PC-3 (cell line): ENCODE measurements at regions not wholly inside any gene's neighbourhood (a gene's known extent, or its start where the extent isn't known, plus 50 kb on each side); places are given as distances from the start of the nearest gene placed in this dataset.

Source experiments
- ATAC-seq: fragments of 200-7000 bp; cut with Tn5 transposase; 2 replicates; pipeline ENCODE4 v1.9.1; 2020; ENCODE audit warnings: mild to moderate bottlenecking, moderate library complexity
- BruUV-seq: library from RNA; stranded (reverse); fragments of 400-500 nt; replicated peaks from 2 replicates; lab custom pipeline; 2021; lab: Mats Ljungman, UMichigan
- CTCF ChIA-PET: fragments of 300-600 bp; sonication (Branson Sonifier 250); formaldehyde crosslinking; loops from one replicate; lab custom pipeline; 2022; ENCODE audit warnings: antibody characterized with exemption; lab: Charles Lee
- POLR2A ChIA-PET: fragments of 300-600 bp; sonication (Branson Sonifier 250); formaldehyde crosslinking; loops from one replicate; lab custom pipeline; 2022; ENCODE audit warnings: antibody characterized with exemption; ENCODE audit not compliant: unreplicated experiment; lab: Charles Lee
- DNase-seq: peaks from one replicate; pipeline ENCODE4 v3.0.0-alpha.2; 2015
- H2AFZ ChIP-seq: fragments of 300-600 bp; sonication (generic); 2 replicates; pipeline ENCODE4 v1.6.0; 2016; ENCODE audit warnings: antibody characterized with exemption, low read length
- H3F3A ChIP-seq: fragments of 300-600 bp; sonication (generic); one replicate; pipeline ENCODE4 v1.6.0; 2017; ENCODE audit warnings: antibody characterized with exemption, low read length, control low read depth, mild to moderate bottlenecking; ENCODE audit not compliant: unreplicated experiment
- H3K27ac ChIP-seq: fragments of 300-600 bp; sonication (generic); 2 replicates; pipeline ENCODE4 v1.5.1; 2016; ENCODE audit warnings: mild to moderate bottlenecking, low read length
- H3K27me3 ChIP-seq: fragments of 300-600 bp; sonication (generic); 2 replicates; pipeline ENCODE4 v1.6.1; 2016; ENCODE audit warnings: low read length, mixed read lengths
- H3K36me3 ChIP-seq: fragments of 300-600 bp; sonication (generic); 2 replicates; pipeline ENCODE4 v1.6.1; 2016; ENCODE audit warnings: low read depth, mixed run types, low read length, mixed read lengths
- H3K4me1 ChIP-seq: fragments of 300-600 bp; sonication (generic); 2 replicates; pipeline ENCODE4 v1.5.1; 2016; ENCODE audit warnings: low read length; ENCODE audit not compliant: insufficient read depth
- H3K4me2 ChIP-seq: fragments of 300-600 bp; sonication (generic); 2 replicates; pipeline ENCODE4 v1.6.0; 2016; ENCODE audit warnings: low read length
- H3K4me3 ChIP-seq: fragments of 300-600 bp; sonication (generic); 2 replicates; pipeline ENCODE4 v1.5.1; 2016; ENCODE audit warnings: mild to moderate bottlenecking, low read length, mixed read lengths
- H3K79me2 ChIP-seq: fragments of 300-600 bp; sonication (generic); 2 replicates; pipeline ENCODE4 v1.6.1; 2017; ENCODE audit warnings: low read length, mixed read lengths
- H3K9ac ChIP-seq: fragments of 300-600 bp; sonication (generic); 2 replicates; pipeline ENCODE4 v1.6.0; 2016; ENCODE audit warnings: mild to moderate bottlenecking, low read length
- H3K9me2 ChIP-seq: fragments of 300-600 bp; sonication (generic); replicated peaks from 2 replicates; pipeline ENCODE4 v1.6.1; 2016; ENCODE audit warnings: mixed run types, low read length, mixed read lengths
- H3K9me3 ChIP-seq: fragments of 300-600 bp; sonication (generic); 2 replicates; pipeline ENCODE4 v1.6.1; 2016; ENCODE audit warnings: low read length, mixed read lengths
- H4K20me1 ChIP-seq: fragments of 300-600 bp; sonication (generic); 2 replicates; pipeline ENCODE4 v1.6.1; 2016; ENCODE audit warnings: low read length, mixed read lengths
- EZH2 ChIP-seq: fragments of 300-600 bp; sonication (generic); IDR thresholded peaks from one replicate; pipeline ENCODE4 v1.6.1; 2017; ENCODE audit warnings: antibody characterized with exemption, mild to moderate bottlenecking, low read length; ENCODE audit not compliant: unreplicated experiment
- EZH2phosphoT487 ChIP-seq: fragments of 300-600 bp; sonication (generic); IDR thresholded peaks from 2 replicates; pipeline ENCODE4 v1.6.1; 2018; ENCODE audit warnings: mild to moderate bottlenecking, antibody characterized with exemption, low read length, borderline replicate concordance
- intact Hi-C: fragments of 100-400 bp; cut with micrococcal nuclease; formaldehyde crosslinking; loops from 2 replicates; pipeline ENCODE4 v1.9.0; 2023
- TF ChIP-seq, protein P1 (sequence below): fragments of 300-600 bp; sonication (generic); conservative IDR thresholded peaks from 2 replicates; pipeline ENCODE4 v1.5.1; 2017; ENCODE audit warnings: antibody characterized with exemption, low read depth, mild to moderate bottlenecking, low read length

DNA sequence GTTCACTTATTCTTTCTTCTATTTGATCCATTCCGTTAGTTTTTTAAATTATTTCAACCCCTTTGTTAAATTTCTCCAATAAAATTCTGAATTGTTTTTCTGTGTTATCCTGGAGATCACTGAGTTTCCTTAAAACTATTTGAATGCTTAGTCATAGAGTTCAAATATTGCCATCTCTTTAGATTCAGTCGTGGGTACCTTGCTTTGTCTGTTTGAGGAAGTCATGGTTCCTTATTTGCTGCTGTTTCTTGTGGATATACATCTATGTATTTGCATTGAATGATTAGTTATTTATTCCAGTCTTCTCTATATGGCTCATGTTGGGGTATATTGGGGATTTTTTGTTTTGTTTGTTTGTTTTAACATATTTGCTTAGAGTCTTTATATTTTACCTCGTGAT is 80.6 kb downstream of the HINT1 start:
- ChIA-PET POLR2A (no interaction called here), CTCF (no interaction called here)
- Histone ChIP-seq H3K9me2 (no peaks in the 10 kb centered on the region), H3K27ac (no peak overlapping the region), H3K79me2 (no peaks in the 10 kb centered on the region), H2AFZ (no peak overlapping the region), H3K27me3 (no peaks in the 10 kb centered on the region), H3K4me1 (no peaks in the 10 kb centered on the region), H3F3A (no peaks in the 10 kb centered on the region), H3K9me3 (no peaks in the 10 kb centered on the region), H3K36me3 (no peaks in the 10 kb centered on the region), H3K4me2 (no peak overlapping the region), H4K20me1 (no peaks in the 10 kb centered on the region), H3K9ac (no peak overlapping the region), H3K4me3 (no peak overlapping the region)
- DNase-seq (no peak), ATAC-seq (no peak)
- intact Hi-C loops: no loop called here
- TF ChIP-seq, protein P1, sequence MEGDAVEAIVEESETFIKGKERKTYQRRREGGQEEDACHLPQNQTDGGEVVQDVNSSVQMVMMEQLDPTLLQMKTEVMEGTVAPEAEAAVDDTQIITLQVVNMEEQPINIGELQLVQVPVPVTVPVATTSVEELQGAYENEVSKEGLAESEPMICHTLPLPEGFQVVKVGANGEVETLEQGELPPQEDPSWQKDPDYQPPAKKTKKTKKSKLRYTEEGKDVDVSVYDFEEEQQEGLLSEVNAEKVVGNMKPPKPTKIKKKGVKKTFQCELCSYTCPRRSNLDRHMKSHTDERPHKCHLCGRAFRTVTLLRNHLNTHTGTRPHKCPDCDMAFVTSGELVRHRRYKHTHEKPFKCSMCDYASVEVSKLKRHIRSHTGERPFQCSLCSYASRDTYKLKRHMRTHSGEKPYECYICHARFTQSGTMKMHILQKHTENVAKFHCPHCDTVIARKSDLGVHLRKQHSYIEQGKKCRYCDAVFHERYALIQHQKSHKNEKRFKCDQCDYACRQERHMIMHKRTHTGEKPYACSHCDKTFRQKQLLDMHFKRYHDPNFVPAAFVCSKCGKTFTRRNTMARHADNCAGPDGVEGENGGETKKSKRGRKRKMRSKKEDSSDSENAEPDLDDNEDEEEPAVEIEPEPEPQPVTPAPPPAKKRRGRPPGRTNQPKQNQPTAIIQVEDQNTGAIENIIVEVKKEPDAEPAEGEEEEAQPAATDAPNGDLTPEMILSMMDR: no peak
- no peak for TF ChIP-seq EZH2phosphoT487
- TF ChIP-seq EZH2: no peak
- no TSS peak for BruUV-seq

DNA sequence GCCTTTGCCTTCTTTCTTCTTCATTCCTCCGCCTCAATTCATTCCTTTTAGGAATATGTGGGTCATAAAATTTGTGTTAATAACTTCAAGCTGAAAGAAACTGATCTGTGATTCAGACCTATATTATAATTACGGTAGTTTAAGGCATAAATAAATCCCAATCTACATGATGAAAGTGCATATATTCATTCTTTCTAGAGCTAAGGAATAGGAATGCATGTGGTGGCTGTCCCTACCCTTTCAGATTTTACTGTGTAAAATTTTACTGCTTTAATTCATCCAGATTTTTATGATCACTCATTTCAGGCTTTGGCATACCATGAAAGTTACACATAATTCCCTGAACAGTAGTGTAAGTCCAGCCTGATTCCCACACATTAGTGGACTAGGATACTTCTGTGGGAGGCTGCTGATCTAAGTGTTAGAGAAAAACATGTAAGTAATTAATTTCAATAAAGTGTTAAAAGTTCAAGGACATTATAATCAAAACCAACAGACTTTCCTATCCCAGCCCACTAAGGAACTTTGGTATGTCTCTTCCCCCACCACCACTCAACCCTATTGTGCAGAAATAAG is 83.1 kb downstream of the HINT1 start:
- Histone ChIP-seq H3K9me2 (no peaks in the 10 kb centered on the region), H2AFZ (no peak overlapping the region), H3K4me3 (no peak overlapping the region), H3K36me3 (no peaks in the 10 kb centered on the region), H3K4me1 (no peaks in the 10 kb centered on the region), H3K9me3 (no peaks in the 10 kb centered on the region), H3K4me2 (no peak overlapping the region), H3K79me2 (no peaks in the 10 kb centered on the region), H3K27me3 (no peaks in the 10 kb centered on the region), H4K20me1 (no peaks in the 10 kb centered on the region), H3K9ac (no peak overlapping the region), H3F3A (no peaks in the 10 kb centered on the region), H3K27ac (no peak overlapping the region)
- DNase-seq: no peak
- no peak for TF ChIP-seq EZH2
- TF ChIP-seq, protein P1: no peak
- no peak for TF ChIP-seq EZH2phosphoT487
- POLR2A ChIA-PET: no interaction called here
- no peak for ATAC-seq
- no TSS peak for BruUV-seq
- intact Hi-C loops: no loop called here
- CTCF ChIA-PET: no interaction called here

DNA sequence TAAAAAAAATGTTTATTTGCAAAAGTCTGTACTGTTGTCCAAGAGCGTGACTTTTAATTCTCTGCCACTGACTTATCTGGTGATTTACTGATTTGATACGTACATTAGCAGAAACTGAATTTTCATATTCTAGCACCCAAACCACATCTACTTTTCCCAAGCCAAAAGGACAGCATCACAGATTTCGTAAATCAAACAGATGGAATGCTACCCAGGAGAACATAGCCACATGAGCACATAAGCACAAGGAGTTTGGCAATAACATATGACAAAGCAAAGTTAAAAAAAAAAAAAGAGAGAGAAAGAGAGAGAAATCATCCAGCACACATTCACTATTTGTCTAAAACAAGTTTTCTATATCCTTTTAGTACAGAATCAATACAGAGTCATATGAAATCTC is 83.7 kb downstream of the HINT1 start:
- DNase-seq (no peak), ATAC-seq (no peak)
- H3K9me2 ChIP-seq: no peaks in the 10 kb centered on the region
- intact Hi-C loops: no loop called here
- BruUV-seq: no TSS peak
- POLR2A ChIA-PET: no interaction called here
- no peaks in the 10 kb centered on the region for H3F3A ChIP-seq
- H3K4me2 ChIP-seq: no peak overlapping the region
- H3K27me3 ChIP-seq: no peaks in the 10 kb centered on the region
- no peaks in the 10 kb centered on the region for H3K4me1 ChIP-seq
- H3K79me2 ChIP-seq: no peaks in the 10 kb centered on the region
- no peaks in the 10 kb centered on the region for H3K36me3 ChIP-seq
- no peaks in the 10 kb centered on the region for H4K20me1 ChIP-seq
- CTCF ChIA-PET: no interaction called here
- H3K27ac ChIP-seq: no peak overlapping the region
- TF ChIP-seq, protein P1: no peak
- no peak for TF ChIP-seq EZH2phosphoT487
- TF ChIP-seq EZH2: no peak
- no peak overlapping the region for H3K9ac ChIP-seq
- no peak overlapping the region for H2AFZ ChIP-seq
- no peak overlapping the region for H3K4me3 ChIP-seq
- no peaks in the 10 kb centered on the region for H3K9me3 ChIP-seq
